HCT116 (cell line): ENCODE measurements at regions not wholly inside any gene's neighbourhood (a gene's known extent, or its start where the extent isn't known, plus 50 kb on each side); places are given as distances from the start of the nearest gene placed in this dataset.

ENCODE experiments used
- ATAC-seq: fragments of 200-7000 bp; cut with Tn5 transposase; 2 replicates; pipeline ENCODE4 v1.9.1; 2020; ENCODE audit warnings: mild to moderate bottlenecking, moderate library complexity
- BruUV-seq: library from RNA; stranded (reverse); fragments of 400-500 nt; replicated peaks from 2 replicates; lab custom pipeline; 2021; lab: Mats Ljungman, UMichigan
- CTCF ChIA-PET: fragments of 300-600 bp; sonication (Branson Sonifier 250); formaldehyde crosslinking; loops from one replicate; lab custom pipeline; 2021; ENCODE audit warnings: antibody characterized with exemption; lab: Charles Lee
- POLR2A ChIA-PET: fragments of 300-600, 350-600 bp; sonication (Branson Sonifier 250); formaldehyde crosslinking; loops from one replicate; lab custom pipeline; 2021; ENCODE audit warnings: antibody characterized with exemption; lab: Charles Lee
- RAD21 ChIA-PET, 2 experiments: fragments of 300-600 bp; sonication (Branson Sonifier 250); formaldehyde crosslinking; loops; one replicate each; lab custom pipeline; 2023; ENCODE audit warnings: low total read pairs in 2 of 2; ENCODE audit not compliant: uncharacterized antibody in 2 of 2, unreplicated experiment in 2 of 2, low non-redundant PET in 1 of 2; lab: Charles Lee
- DNase-seq: peaks from one replicate; pipeline ENCODE4 v3.0.0-alpha.2; 2010; ENCODE audit warnings: low read depth, low spot score
- H2AFZ ChIP-seq: fragments of 200-600 bp; shearing (Covaris generic), sonication (generic); 2 replicates; pipeline ENCODE4 v1.6.1; 2017; ENCODE audit warnings: low read depth, mixed run types, mixed read lengths, antibody characterized with exemption, low read length; ENCODE audit not compliant: poor library complexity, severe bottlenecking
- H3K27ac ChIP-seq: 2 replicates; pipeline ENCODE4 v1.5.1; 2012; ENCODE audit warnings: low read depth, low read length
- H3K27me3 ChIP-seq: fragments of 200-600 bp; sonication (generic); 2 replicates; pipeline ENCODE4 v1.6.1; 2016; ENCODE audit warnings: mixed run types, low read length, mixed read lengths; ENCODE audit not compliant: insufficient read depth
- H3K36me3 ChIP-seq, 2 experiments: fragments of 200-500 bp in 1 of 2; fragments of 200-600 bp in 1 of 2; sonication (Bioruptor generic) in 1 of 2; sonication (generic) in 1 of 2; 2 replicates each; pipeline versions ENCODE4 v1.5.1 to v1.6.1; 2014 to 2016; ENCODE audit warnings: low read length in 2 of 2, inconsistent platforms in 1 of 2, mixed read lengths in 1 of 2, mixed run types in 1 of 2; ENCODE audit not compliant: insufficient read depth in 2 of 2, control insufficient read depth in 1 of 2
- H3K4me1 ChIP-seq, 2 experiments: fragments of 200-600 bp in 1 of 2; sonication (generic) in 1 of 2; 2 replicates each; pipeline versions ENCODE4 v1.5.1 to v1.6.1; 2012 to 2017; ENCODE audit warnings: low read length in 2 of 2, inconsistent platforms in 1 of 2, mild to moderate bottlenecking in 1 of 2, mixed read lengths in 1 of 2, mixed run types in 1 of 2, moderate library complexity in 1 of 2; ENCODE audit not compliant: insufficient read depth in 2 of 2, control insufficient read depth in 1 of 2
- H3K4me2 ChIP-seq: fragments of 200-600 bp; sonication (generic); 2 replicates; pipeline ENCODE4 v1.6.1; 2017; ENCODE audit warnings: mixed run types, low read length, mixed read lengths
- H3K4me3 ChIP-seq, 2 experiments: fragments of 200-600 bp in 1 of 2; sonication (generic) in 1 of 2; replicated peaks in 1 of 2; 2 replicates each; pipeline ENCODE4 v1.5.1; 2011 to 2016; ENCODE audit warnings: low read length in 2 of 2, control low read depth in 1 of 2, low read depth in 1 of 2, mild to moderate bottlenecking in 1 of 2, mixed read lengths in 1 of 2, mixed run types in 1 of 2
- H3K79me2 ChIP-seq: fragments of 200-600 bp; sonication (generic); 2 replicates; pipeline ENCODE4 v1.6.1; 2017; ENCODE audit warnings: mild to moderate bottlenecking, mixed run types, low read length, moderate library complexity, mixed read lengths; ENCODE audit not compliant: insufficient read depth
- H3K9ac ChIP-seq: fragments of 200-600 bp; sonication (generic); 2 replicates; pipeline ENCODE4 v1.6.1; 2016; ENCODE audit warnings: low read length, mixed read lengths
- H3K9me2 ChIP-seq: fragments of 200-600 bp; sonication (generic), shearing (Covaris generic); 2 replicates; pipeline ENCODE4 v1.6.1; 2017; ENCODE audit warnings: mixed run types, mild to moderate bottlenecking, moderate library complexity; ENCODE audit not compliant: insufficient read depth
- H3K9me3 ChIP-seq, 2 experiments: fragments of 200-500 bp in 1 of 2; fragments of 200-600 bp in 1 of 2; sonication (Bioruptor generic) in 1 of 2; sonication (generic) in 1 of 2; 2 replicates each; pipeline ENCODE4 v1.6.1; 2014 to 2017; ENCODE audit warnings: low read length in 2 of 2, mixed read lengths in 2 of 2, inconsistent platforms in 1 of 2, low read depth in 1 of 2, mild to moderate bottlenecking in 1 of 2, mixed run types in 1 of 2, moderate library complexity in 1 of 2; ENCODE audit not compliant: control insufficient read depth in 1 of 2, insufficient read depth in 1 of 2
- H4K20me1 ChIP-seq: fragments of 200-600 bp; sonication (generic), shearing (Covaris generic); 2 replicates; pipeline ENCODE4 v1.6.1; 2017; ENCODE audit warnings: mixed run types, mild to moderate bottlenecking, moderate library complexity; ENCODE audit not compliant: insufficient read depth
- CTCF ChIP-seq, 3 experiments: fragments of 200-600 bp in 1 of 3; sonication (generic) in 1 of 3; IDR thresholded peaks in 2 of 3; conservative IDR thresholded peaks in 1 of 3; 2 replicates each; pipeline ENCODE4 v1.5.1; 2012 to 2017; ENCODE audit warnings: low read depth in 2 of 3, low read length in 2 of 3, antibody characterized with exemption in 1 of 3, borderline replicate concordance in 1 of 3, control low read depth in 1 of 3, mild to moderate bottlenecking in 1 of 3, mixed read lengths in 1 of 3, mixed run types in 1 of 3, moderate library complexity in 1 of 3; ENCODE audit not compliant: insufficient read depth in 1 of 3
- FOSL1 ChIP-seq: IDR thresholded peaks from 2 replicates; pipeline ENCODE4 v1.6.1; 2012; ENCODE audit warnings: low read depth
- POLR2A ChIP-seq: IDR thresholded peaks from 2 replicates; pipeline ENCODE4 v1.7.0; 2011; ENCODE audit warnings: borderline replicate concordance; ENCODE audit not compliant: insufficient read depth, insufficient read length; ENCODE audit errors: extremely low read depth
- POLR2AphosphoS5 ChIP-seq: IDR thresholded peaks from 2 replicates; pipeline ENCODE4 v1.6.1; 2011; ENCODE audit warnings: mild to moderate bottlenecking, low read depth, low read length, moderate library complexity
- SP1 ChIP-seq: IDR thresholded peaks from 2 replicates; pipeline ENCODE4 v1.6.1; 2012; ENCODE audit warnings: low read depth
- ZNF274 ChIP-seq: fragments of 200-500 bp; sonication (Bioruptor generic); IDR thresholded peaks from 2 replicates; pipeline ENCODE4 v1.6.1; 2014; ENCODE audit warnings: mild to moderate bottlenecking, low read depth, low read length, inconsistent platforms
- intact Hi-C: fragments of 100-400 bp; cut with micrococcal nuclease; formaldehyde crosslinking; loops from 2 replicates; pipeline ENCODE4 v1.10.0; 2022

- no peak for TF ChIP-seq FOSL1
- no peak for TF ChIP-seq ZNF274
- TF ChIP-seq POLR2A, result no peak
- no peak for TF ChIP-seq SP1
- TF ChIP-seq CTCF (IDR thresholded peaks at IDR 0.05 in 2 of 3, conservative IDR thresholded peaks at IDR 0.05 in 1 of 3; ENCODE audit: borderline replicate concordance in 1 of 3, insufficient read depth in 1 of 3, low read depth in 2 of 3, low read length in 2 of 3), result no peak
- TF ChIP-seq, all 23 proteins: peak for 0
Measured at GRCh38 chr13:97851269-97851668, 102.2 kb upstream of the IPO5 start (continued).

GRCh38 chr13:97852181-97852874, 101.1 kb upstream of the IPO5 start:
- ChIA-PET RAD21 (no interaction called here), POLR2A (no interaction called here), CTCF (no interaction called here)
- H3K9me3 ChIP-seq, result no peaks in the 10 kb centered on the region
- H3K79me2 ChIP-seq, result no peaks in the 10 kb centered on the region
- no peak overlapping the region for H3K9ac ChIP-seq
- no peaks in the 10 kb centered on the region for H3K27me3 ChIP-seq
- DNase-seq (no peak), ATAC-seq (no peak)
- H2AFZ ChIP-seq, result no peak overlapping the region
- no peaks in the 10 kb centered on the region for H3K9me2 ChIP-seq
- no peaks in the 10 kb centered on the region for H4K20me1 ChIP-seq
- BruUV-seq, result no TSS peak
- H3K4me3 ChIP-seq, result no peak overlapping the region
- intact Hi-C loops, result loop anchor here (10.0 kb wide), 2 partner anchors 152 to 262 kb away; no protein-coding TSS in a partner anchor
- H3K4me2 ChIP-seq, result no peak overlapping the region
- no peaks in the 10 kb centered on the region for H3K4me1 ChIP-seq
- H3K36me3 ChIP-seq, result no peaks in the 10 kb centered on the region
- TF ChIP-seq POLR2AphosphoS5, result no peak
- no peak overlapping the region for H3K27ac ChIP-seq
